PC-3 (cell line): ENCODE measurements at regions not wholly inside any gene's neighbourhood (a gene's known extent, or its start where the extent isn't known, plus 50 kb on each side); places are given as distances from the start of the nearest gene placed in this dataset.

ENCODE experiments used
- ATAC-seq: fragments of 200-7000 bp; cut with Tn5 transposase; 2 replicates; pipeline ENCODE4 v1.9.1; 2020; ENCODE audit warnings: mild to moderate bottlenecking, moderate library complexity
- BruUV-seq: library from RNA; stranded (reverse); fragments of 400-500 nt; replicated peaks from 2 replicates; lab custom pipeline; 2021; lab: Mats Ljungman, UMichigan
- CTCF ChIA-PET: fragments of 300-600 bp; sonication (Branson Sonifier 250); formaldehyde crosslinking; loops from one replicate; lab custom pipeline; 2022; ENCODE audit warnings: antibody characterized with exemption; lab: Charles Lee
- POLR2A ChIA-PET: fragments of 300-600 bp; sonication (Branson Sonifier 250); formaldehyde crosslinking; loops from one replicate; lab custom pipeline; 2022; ENCODE audit warnings: antibody characterized with exemption; ENCODE audit not compliant: unreplicated experiment; lab: Charles Lee
- DNase-seq: peaks from one replicate; pipeline ENCODE4 v3.0.0-alpha.2; 2015
- H2AFZ ChIP-seq: fragments of 300-600 bp; sonication (generic); 2 replicates; pipeline ENCODE4 v1.6.0; 2016; ENCODE audit warnings: antibody characterized with exemption, low read length
- H3F3A ChIP-seq: fragments of 300-600 bp; sonication (generic); one replicate; pipeline ENCODE4 v1.6.0; 2017; ENCODE audit warnings: antibody characterized with exemption, low read length, control low read depth, mild to moderate bottlenecking; ENCODE audit not compliant: unreplicated experiment
- H3K27ac ChIP-seq: fragments of 300-600 bp; sonication (generic); 2 replicates; pipeline ENCODE4 v1.5.1; 2016; ENCODE audit warnings: mild to moderate bottlenecking, low read length
- H3K27me3 ChIP-seq: fragments of 300-600 bp; sonication (generic); 2 replicates; pipeline ENCODE4 v1.6.1; 2016; ENCODE audit warnings: low read length, mixed read lengths
- H3K36me3 ChIP-seq: fragments of 300-600 bp; sonication (generic); 2 replicates; pipeline ENCODE4 v1.6.1; 2016; ENCODE audit warnings: low read depth, mixed run types, low read length, mixed read lengths
- H3K4me1 ChIP-seq: fragments of 300-600 bp; sonication (generic); 2 replicates; pipeline ENCODE4 v1.5.1; 2016; ENCODE audit warnings: low read length; ENCODE audit not compliant: insufficient read depth
- H3K4me2 ChIP-seq: fragments of 300-600 bp; sonication (generic); 2 replicates; pipeline ENCODE4 v1.6.0; 2016; ENCODE audit warnings: low read length
- H3K4me3 ChIP-seq: fragments of 300-600 bp; sonication (generic); 2 replicates; pipeline ENCODE4 v1.5.1; 2016; ENCODE audit warnings: mild to moderate bottlenecking, low read length, mixed read lengths
- H3K79me2 ChIP-seq: fragments of 300-600 bp; sonication (generic); 2 replicates; pipeline ENCODE4 v1.6.1; 2017; ENCODE audit warnings: low read length, mixed read lengths
- H3K9ac ChIP-seq: fragments of 300-600 bp; sonication (generic); 2 replicates; pipeline ENCODE4 v1.6.0; 2016; ENCODE audit warnings: mild to moderate bottlenecking, low read length
- H3K9me2 ChIP-seq: fragments of 300-600 bp; sonication (generic); replicated peaks from 2 replicates; pipeline ENCODE4 v1.6.1; 2016; ENCODE audit warnings: mixed run types, low read length, mixed read lengths
- H3K9me3 ChIP-seq: fragments of 300-600 bp; sonication (generic); 2 replicates; pipeline ENCODE4 v1.6.1; 2016; ENCODE audit warnings: low read length, mixed read lengths
- H4K20me1 ChIP-seq: fragments of 300-600 bp; sonication (generic); 2 replicates; pipeline ENCODE4 v1.6.1; 2016; ENCODE audit warnings: low read length, mixed read lengths
- EZH2 ChIP-seq: fragments of 300-600 bp; sonication (generic); IDR thresholded peaks from one replicate; pipeline ENCODE4 v1.6.1; 2017; ENCODE audit warnings: antibody characterized with exemption, mild to moderate bottlenecking, low read length; ENCODE audit not compliant: unreplicated experiment
- EZH2phosphoT487 ChIP-seq: fragments of 300-600 bp; sonication (generic); IDR thresholded peaks from 2 replicates; pipeline ENCODE4 v1.6.1; 2018; ENCODE audit warnings: mild to moderate bottlenecking, antibody characterized with exemption, low read length, borderline replicate concordance
- intact Hi-C: fragments of 100-400 bp; cut with micrococcal nuclease; formaldehyde crosslinking; loops from 2 replicates; pipeline ENCODE4 v1.9.0; 2023
- TF ChIP-seq, protein P1 (sequence below): fragments of 300-600 bp; sonication (generic); conservative IDR thresholded peaks from 2 replicates; pipeline ENCODE4 v1.5.1; 2017; ENCODE audit warnings: antibody characterized with exemption, low read depth, mild to moderate bottlenecking, low read length

DNA sequence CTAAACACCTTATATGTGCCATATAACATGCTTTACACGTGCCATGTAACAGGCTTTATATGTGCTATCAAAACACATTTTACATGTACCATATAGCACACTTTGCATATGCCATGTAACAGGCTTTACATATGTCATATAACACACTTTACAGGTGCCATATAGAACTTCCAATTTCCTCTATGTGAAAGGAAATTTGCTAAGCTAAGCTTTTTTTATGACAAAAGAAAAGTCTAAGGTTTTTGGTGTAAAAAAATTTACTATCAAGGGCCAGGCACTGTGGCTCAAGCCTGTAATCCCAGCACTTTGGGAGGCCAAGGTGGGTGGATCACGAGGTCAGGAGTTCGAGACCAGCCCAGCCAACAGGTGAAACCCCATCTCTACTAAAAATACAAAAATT lies 136.5 kb downstream of the AKAIN1 start:
- Histone ChIP-seq H2AFZ (no peak overlapping the region), H3K9me2 (no peaks in the 10 kb centered on the region), H3K9me3 (no peaks in the 10 kb centered on the region), H3K4me3 (no peak overlapping the region), H3K79me2 (no peaks in the 10 kb centered on the region), H3K36me3 (no peaks in the 10 kb centered on the region), H3K4me2 (no peak overlapping the region), H4K20me1 (no peaks in the 10 kb centered on the region), H3K27ac (no peak overlapping the region), H3K9ac (no peak overlapping the region), H3F3A (no peaks in the 10 kb centered on the region), H3K4me1 (no peaks in the 10 kb centered on the region), H3K27me3 (no peaks in the 10 kb centered on the region; the same call in 1 of the 2 replicates)
- intact Hi-C loops = no loop called here
- TF ChIP-seq EZH2phosphoT487 = no peak
- TF ChIP-seq, protein P1, sequence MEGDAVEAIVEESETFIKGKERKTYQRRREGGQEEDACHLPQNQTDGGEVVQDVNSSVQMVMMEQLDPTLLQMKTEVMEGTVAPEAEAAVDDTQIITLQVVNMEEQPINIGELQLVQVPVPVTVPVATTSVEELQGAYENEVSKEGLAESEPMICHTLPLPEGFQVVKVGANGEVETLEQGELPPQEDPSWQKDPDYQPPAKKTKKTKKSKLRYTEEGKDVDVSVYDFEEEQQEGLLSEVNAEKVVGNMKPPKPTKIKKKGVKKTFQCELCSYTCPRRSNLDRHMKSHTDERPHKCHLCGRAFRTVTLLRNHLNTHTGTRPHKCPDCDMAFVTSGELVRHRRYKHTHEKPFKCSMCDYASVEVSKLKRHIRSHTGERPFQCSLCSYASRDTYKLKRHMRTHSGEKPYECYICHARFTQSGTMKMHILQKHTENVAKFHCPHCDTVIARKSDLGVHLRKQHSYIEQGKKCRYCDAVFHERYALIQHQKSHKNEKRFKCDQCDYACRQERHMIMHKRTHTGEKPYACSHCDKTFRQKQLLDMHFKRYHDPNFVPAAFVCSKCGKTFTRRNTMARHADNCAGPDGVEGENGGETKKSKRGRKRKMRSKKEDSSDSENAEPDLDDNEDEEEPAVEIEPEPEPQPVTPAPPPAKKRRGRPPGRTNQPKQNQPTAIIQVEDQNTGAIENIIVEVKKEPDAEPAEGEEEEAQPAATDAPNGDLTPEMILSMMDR = no peak
- TF ChIP-seq EZH2 = no peak
- POLR2A ChIA-PET = no interaction called here
- DNase-seq (no peak), ATAC-seq (no peak)
- BruUV-seq = no TSS peak
- CTCF ChIA-PET = no interaction called here

DNA sequence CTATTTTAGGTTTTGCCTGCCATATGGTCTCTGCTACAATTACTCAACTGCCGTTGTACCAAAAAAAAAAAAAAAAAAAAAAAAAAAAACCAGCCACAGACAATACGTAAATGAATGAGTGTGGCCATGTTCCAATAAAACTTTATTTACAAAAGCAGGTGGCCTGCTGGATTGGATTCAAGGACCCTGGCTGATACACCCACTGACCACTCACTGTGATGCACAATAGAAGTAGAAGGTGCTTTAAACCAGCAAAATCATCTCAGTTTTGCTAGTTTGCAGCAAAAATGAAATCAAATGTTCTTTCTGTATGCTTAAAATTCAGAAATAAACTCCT lies 137.4 kb downstream of the AKAIN1 start:
- no peak overlapping the region for H3K27ac ChIP-seq
- ChIA-PET CTCF (no interaction called here), POLR2A (no interaction called here)
- H3F3A ChIP-seq = no peaks in the 10 kb centered on the region
- H3K4me3 ChIP-seq = no peak overlapping the region
- intact Hi-C loops = loop anchor here (5.0 kb wide), 1 partner anchor 1062 kb away; no protein-coding TSS in a partner anchor
- TF ChIP-seq, protein P1 = no peak
- TF ChIP-seq EZH2phosphoT487 = no peak
- H3K9me2 ChIP-seq = no peaks in the 10 kb centered on the region
- H3K27me3 ChIP-seq = peaks cover 9% of the 10 kb centered on the region
- H3K9ac ChIP-seq = no peak overlapping the region
- no peaks in the 10 kb centered on the region for H3K79me2 ChIP-seq
- no peak for ATAC-seq
- BruUV-seq = no TSS peak
- H3K9me3 ChIP-seq = no peaks in the 10 kb centered on the region
- no peak overlapping the region for H3K4me2 ChIP-seq
- H3K36me3 ChIP-seq = no peaks in the 10 kb centered on the region
- no peak for DNase-seq
- H4K20me1 ChIP-seq = no peaks in the 10 kb centered on the region
- no peaks in the 10 kb centered on the region for H3K4me1 ChIP-seq
- H2AFZ ChIP-seq = no peak overlapping the region

DNA sequence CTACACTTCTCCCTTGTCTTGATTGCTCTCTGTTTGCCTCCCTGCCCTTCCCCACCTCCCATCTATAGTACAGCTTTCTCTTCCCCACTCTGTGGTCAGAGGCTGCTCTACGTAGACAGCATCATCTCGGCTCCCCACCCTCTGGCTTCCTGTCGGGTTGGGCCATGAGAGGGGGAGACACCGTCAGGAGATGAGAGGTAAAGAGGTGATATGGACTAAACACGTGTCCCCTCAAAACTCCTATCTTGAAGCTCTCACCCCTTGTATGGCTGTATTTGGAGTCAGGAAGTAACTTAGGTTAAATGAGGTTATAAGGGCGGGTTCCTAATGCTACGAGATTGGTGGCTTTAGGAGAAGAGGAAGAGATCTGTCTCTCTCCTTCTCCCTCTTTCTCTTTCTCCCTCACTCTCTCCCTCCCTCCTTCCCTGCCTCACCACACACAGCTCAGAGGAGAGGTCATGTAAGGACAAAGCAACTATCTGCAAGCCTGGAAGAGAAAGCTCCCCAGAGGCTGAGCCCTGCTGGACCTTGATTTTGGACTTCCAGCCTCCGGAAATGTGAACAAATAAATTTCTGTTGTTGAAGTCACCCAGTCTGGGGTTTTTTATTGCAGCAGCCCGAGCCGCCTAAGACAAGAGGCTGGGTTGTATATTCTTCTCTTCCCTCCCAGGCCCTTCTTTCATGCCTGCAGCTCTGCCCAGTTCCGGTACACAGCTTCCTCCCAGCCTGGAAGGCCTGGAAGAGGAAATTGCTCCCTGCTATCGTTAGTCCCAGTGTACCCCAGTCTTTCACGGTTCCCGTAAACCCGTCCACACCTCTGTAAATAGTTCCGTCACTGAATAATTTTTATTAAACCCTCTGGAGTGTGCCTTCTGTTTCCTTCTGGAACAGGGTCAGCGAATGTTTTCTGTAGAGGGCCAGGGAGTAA lies 138.0 kb downstream of the AKAIN1 start:
- no peak for ATAC-seq
- H3K4me3 ChIP-seq = no peak overlapping the region

More for the DNA sequence above, 138.0 kb downstream of the AKAIN1 start:
- Histone ChIP-seq H3K27me3 (peaks cover 9% of the 10 kb centered on the region), H3K36me3 (no peaks in the 10 kb centered on the region), H3K9me3 (no peaks in the 10 kb centered on the region), H3K9ac (no peak overlapping the region), H3K4me2 (no peak overlapping the region), H3K27ac (no peak overlapping the region), H3K4me1 (no peaks in the 10 kb centered on the region), H3F3A (no peaks in the 10 kb centered on the region), H3K79me2 (no peaks in the 10 kb centered on the region), H4K20me1 (no peaks in the 10 kb centered on the region), H3K9me2 (no peaks in the 10 kb centered on the region), H2AFZ (no peak overlapping the region)
- intact Hi-C loops = loop anchor here (5.0 kb wide), 1 partner anchor 1062 kb away; no protein-coding TSS in a partner anchor
- no peak for DNase-seq
- ChIA-PET POLR2A (no interaction called here), CTCF (interaction anchor here (0.6 kb wide), 1 partner anchor 179 kb away, joined by 3 read pairs; no protein-coding TSS in a partner anchor)
- BruUV-seq = no TSS peak
- no peak for TF ChIP-seq EZH2
- TF ChIP-seq, protein P1 = no peak
